ENCODE measurements at regions not wholly inside any gene's neighbourhood (a gene's known extent, or its start where the extent isn't known, plus 50 kb on each side); places are given as distances from the start of the nearest gene placed in this dataset.

DNA sequence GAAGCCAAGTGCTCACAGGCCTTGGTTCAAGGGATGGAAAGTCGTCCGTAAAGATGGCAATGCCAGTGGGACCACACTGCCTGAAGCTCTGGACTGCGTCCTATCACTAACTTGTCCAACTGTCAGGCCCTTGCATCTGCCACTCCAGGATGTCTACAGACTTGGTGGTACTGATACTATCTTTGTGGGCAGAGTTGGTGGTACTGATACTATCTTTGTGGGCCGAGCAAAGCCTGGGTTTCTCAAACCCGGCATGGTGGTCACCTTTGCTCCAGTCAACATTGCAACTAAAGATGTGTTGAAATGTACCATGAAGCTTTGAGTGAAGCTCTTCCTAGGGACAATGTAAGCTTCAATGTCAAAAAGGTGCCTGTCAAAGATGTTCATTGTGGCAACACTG lies 128.4 kb upstream of the SEL1L start:
- DNase-seq (ENCODE audit: extremely low spot score): no peak
- ChIA-PET POLR2A (no interaction called here), CTCF (no interaction called here)
- TF ChIP-seq BHLHE40 (IDR thresholded peaks at IDR 0.05; ENCODE audit: borderline replicate concordance): no peak
- no peak for TF ChIP-seq NFRKB (IDR thresholded peaks at IDR 0.05)
- TF ChIP-seq ELF4 (IDR thresholded peaks at IDR 0.05): no peak
- no peak for TF ChIP-seq ZNF384 (IDR thresholded peaks at IDR 0.05)
- no peak for TF ChIP-seq SP1 (IDR thresholded peaks at IDR 0.05)
- no peak for TF ChIP-seq CTBP1 (IDR thresholded peaks at IDR 0.05; ENCODE audit: borderline replicate concordance)
- TF ChIP-seq TARDBP (IDR thresholded peaks at IDR 0.05): no peak
- TF ChIP-seq, protein P1, sequence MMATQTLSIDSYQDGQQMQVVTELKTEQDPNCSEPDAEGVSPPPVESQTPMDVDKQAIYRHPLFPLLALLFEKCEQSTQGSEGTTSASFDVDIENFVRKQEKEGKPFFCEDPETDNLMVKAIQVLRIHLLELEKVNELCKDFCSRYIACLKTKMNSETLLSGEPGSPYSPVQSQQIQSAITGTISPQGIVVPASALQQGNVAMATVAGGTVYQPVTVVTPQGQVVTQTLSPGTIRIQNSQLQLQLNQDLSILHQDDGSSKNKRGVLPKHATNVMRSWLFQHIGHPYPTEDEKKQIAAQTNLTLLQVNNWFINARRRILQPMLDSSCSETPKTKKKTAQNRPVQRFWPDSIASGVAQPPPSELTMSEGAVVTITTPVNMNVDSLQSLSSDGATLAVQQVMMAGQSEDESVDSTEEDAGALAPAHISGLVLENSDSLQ (IDR thresholded peaks at IDR 0.05): no peak
- TF ChIP-seq HDGF (IDR thresholded peaks at IDR 0.05; ENCODE audit: borderline replicate concordance): no peak

DNA sequence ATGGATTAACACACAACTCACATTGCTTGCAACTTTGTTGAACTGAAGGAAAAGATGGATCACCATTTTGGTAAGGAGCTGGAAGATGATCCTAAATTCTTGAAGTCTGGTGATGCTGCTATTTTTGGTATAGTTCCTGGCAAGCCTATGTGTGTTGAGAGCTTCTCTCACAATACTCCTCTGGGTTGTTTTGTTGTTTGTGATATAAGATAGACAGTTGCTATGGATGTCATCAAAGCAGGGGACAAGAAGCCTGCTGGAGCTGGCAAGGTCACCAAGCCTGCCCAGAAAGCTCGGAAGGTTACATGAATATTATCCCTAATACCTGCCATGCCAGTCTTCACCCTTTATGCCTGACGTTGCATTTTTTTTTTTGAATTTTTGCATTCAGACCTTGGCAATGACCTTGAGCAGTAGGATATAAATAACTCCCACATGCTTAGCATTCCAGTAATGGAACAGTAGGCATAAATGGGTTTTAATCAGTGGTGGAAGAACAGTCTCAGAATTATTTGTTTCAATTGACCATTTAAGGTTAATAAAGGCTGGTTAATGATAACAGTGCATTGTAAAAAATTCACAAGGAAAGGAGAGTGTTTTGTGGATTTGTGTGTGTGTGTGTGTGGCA lies 129.0 kb upstream of the SEL1L start:
- ChIA-PET POLR2A (no interaction called here), CTCF (no interaction called here)
- TF ChIP-seq FOXA1 (IDR thresholded peaks at IDR 0.05) (no peak), LEF1 (IDR thresholded peaks at IDR 0.05; ENCODE audit: borderline replicate concordance) (no peak), SP1 (IDR thresholded peaks at IDR 0.05) (no peak)
- no peak for DNase-seq (ENCODE audit: extremely low spot score)

DNA sequence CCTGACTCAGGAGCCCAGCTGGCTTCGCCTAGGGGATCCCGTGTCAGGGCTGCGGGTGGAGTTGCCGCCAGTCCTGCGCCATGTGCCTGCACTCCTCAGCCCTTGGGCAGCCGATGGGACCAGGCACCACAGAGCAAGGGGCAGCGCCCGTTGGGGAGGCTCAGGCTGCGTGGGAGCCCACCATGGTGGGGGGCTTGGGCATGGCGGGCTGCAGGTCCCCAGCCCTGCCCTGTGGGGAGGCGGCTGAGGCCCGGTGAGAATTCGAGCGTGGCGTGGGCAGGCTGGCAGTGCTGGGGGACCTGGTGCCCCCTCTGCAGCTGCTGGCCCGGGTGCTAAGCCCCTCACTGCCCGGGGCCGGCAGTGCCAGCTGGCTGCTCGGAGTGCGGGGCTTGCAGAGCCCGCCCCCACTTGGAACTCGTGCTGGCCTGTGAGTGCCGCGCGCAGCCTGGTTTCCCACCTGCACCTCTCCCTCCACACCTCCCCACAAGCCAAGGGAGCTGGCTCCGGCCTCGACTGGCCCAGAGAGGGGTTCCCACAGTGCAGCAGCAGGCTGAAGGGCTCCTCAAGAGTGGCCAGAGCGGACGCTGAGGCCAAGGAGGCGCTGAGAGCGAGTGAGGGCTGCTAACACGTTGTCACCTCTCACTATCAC lies 135.1 kb upstream of the SEL1L start:
- TF ChIP-seq NFRKB (IDR thresholded peaks at IDR 0.05): no peak
- no peak for TF ChIP-seq ZNF384 (IDR thresholded peaks at IDR 0.05)
- TF ChIP-seq FOXM1 (IDR thresholded peaks at IDR 0.05; ENCODE audit: borderline replicate concordance): no peak
- no peak for TF ChIP-seq FOXK2 (IDR thresholded peaks at IDR 0.05)
- TF ChIP-seq ARNT (IDR thresholded peaks at IDR 0.05): no peak
- TF ChIP-seq SUZ12 (IDR thresholded peaks at IDR 0.05): no peak
- DNase-seq (ENCODE audit: extremely low spot score): no peak
- ChIA-PET POLR2A (no interaction called here), CTCF (no interaction called here)

DNA sequence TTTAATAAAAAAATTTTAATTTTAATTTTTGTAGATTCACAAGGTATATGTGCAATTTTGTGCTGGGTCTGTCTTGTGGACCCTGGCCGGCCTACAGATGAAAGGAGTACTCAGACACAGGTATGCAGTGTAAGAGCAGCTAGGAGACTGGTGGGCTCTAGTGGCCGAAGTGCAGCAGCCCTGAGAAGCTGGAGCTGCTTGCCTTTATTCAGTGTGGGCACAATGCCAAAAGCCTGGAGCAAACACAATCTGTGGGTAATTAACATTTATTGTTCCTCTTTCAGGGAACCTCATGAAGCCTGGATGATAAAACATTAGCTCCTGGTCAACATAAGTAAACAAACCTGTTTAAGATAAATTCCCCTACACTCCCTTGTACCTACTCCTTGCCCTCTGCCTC lies 135.7 kb upstream of the SEL1L start:
- TF ChIP-seq ELF4 (IDR thresholded peaks at IDR 0.05): no peak
- TF ChIP-seq NFRKB (IDR thresholded peaks at IDR 0.05): no peak
- no peak for TF ChIP-seq HDGF (IDR thresholded peaks at IDR 0.05; ENCODE audit: borderline replicate concordance)
- no peak for TF ChIP-seq ZNF384 (IDR thresholded peaks at IDR 0.05)
- TF ChIP-seq LEF1 (IDR thresholded peaks at IDR 0.05; ENCODE audit: borderline replicate concordance): no peak
- no peak for TF ChIP-seq TARDBP (IDR thresholded peaks at IDR 0.05)
- TF ChIP-seq FOXK2 (IDR thresholded peaks at IDR 0.05): no peak
- no peak for TF ChIP-seq FOXA1 (IDR thresholded peaks at IDR 0.05)
- TF ChIP-seq FOXM1 (IDR thresholded peaks at IDR 0.05; ENCODE audit: borderline replicate concordance): no peak
- TF ChIP-seq CTBP1 (IDR thresholded peaks at IDR 0.05; ENCODE audit: borderline replicate concordance): no peak
- TF ChIP-seq SUZ12 (IDR thresholded peaks at IDR 0.05): no peak
- no peak for TF ChIP-seq BHLHE40 (IDR thresholded peaks at IDR 0.05; ENCODE audit: borderline replicate concordance)
- TF ChIP-seq, protein P1 (IDR thresholded peaks at IDR 0.05): no peak
- no peak for TF ChIP-seq SP1 (IDR thresholded peaks at IDR 0.05)
- no peak for TF ChIP-seq ARNT (IDR thresholded peaks at IDR 0.05)
- ChIA-PET POLR2A (no interaction called here), CTCF (no interaction called here)
- no peak for DNase-seq (ENCODE audit: extremely low spot score)

DNA sequence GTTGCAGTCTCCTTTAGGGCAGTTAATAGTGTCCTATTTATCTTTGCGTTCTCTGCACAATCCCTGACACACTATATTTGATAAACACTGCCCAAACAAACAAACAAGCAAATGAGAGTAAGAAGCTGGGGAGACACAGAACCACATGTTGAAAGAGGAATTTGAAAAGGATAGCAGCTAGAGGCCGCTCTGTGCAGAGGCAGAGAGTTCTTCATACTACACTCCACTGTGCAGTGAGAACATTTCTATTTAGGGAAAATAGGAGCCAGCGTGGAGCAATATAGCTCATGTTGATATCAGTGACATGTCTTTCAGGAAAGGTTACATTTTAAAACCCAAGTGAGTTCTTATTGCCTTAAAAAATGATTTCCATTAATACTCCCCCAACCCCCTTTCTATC lies 140.3 kb upstream of the SEL1L start:
- CTCF ChIA-PET: no interaction called here
- DNase-seq (ENCODE audit: extremely low spot score): no peak
- TF ChIP-seq BHLHE40 (IDR thresholded peaks at IDR 0.05; ENCODE audit: borderline replicate concordance) (no peak), TARDBP (IDR thresholded peaks at IDR 0.05) (no peak), ELF4 (IDR thresholded peaks at IDR 0.05) (no peak), FOXM1 (IDR thresholded peaks at IDR 0.05; ENCODE audit: borderline replicate concordance) (no peak), SP1 (IDR thresholded peaks at IDR 0.05) (no peak), ARNT (IDR thresholded peaks at IDR 0.05) (no peak)
- POLR2A ChIA-PET: no interaction called here

GRCh38 chr14:81676395-81676794 lies 142.7 kb upstream of the SEL1L start:
- POLR2A ChIA-PET: no interaction called here
- no peak for DNase-seq (ENCODE audit: extremely low spot score)
- TF ChIP-seq ARNT (IDR thresholded peaks at IDR 0.05) (no peak), HDGF (IDR thresholded peaks at IDR 0.05; ENCODE audit: borderline replicate concordance) (no peak), TARDBP (IDR thresholded peaks at IDR 0.05) (no peak), LEF1 (IDR thresholded peaks at IDR 0.05; ENCODE audit: borderline replicate concordance) (no peak), ZNF384 (IDR thresholded peaks at IDR 0.05) (no peak), FOXA1 (IDR thresholded peaks at IDR 0.05) (no peak), SUZ12 (IDR thresholded peaks at IDR 0.05) (no peak), ELF4 (IDR thresholded peaks at IDR 0.05) (no peak), FOXK2 (IDR thresholded peaks at IDR 0.05) (no peak), L3MBTL2 (conservative IDR thresholded peaks at IDR 0.05) (no peak), BHLHE40 (IDR thresholded peaks at IDR 0.05; ENCODE audit: borderline replicate concordance) (no peak), CTBP1 (IDR thresholded peaks at IDR 0.05; ENCODE audit: borderline replicate concordance) (no peak), NFRKB (IDR thresholded peaks at IDR 0.05) (no peak), FOXM1 (IDR thresholded peaks at IDR 0.05; ENCODE audit: borderline replicate concordance) (no peak), SP1 (IDR thresholded peaks at IDR 0.05) (no peak)
- TF ChIP-seq, protein P1 (IDR thresholded peaks at IDR 0.05): no peak
- CTCF ChIA-PET: no interaction called here
